ENCODE measurements at regions not wholly inside any gene's neighbourhood (a gene's known extent, or its start where the extent isn't known, plus 50 kb on each side); places are given as distances from the start of the nearest gene placed in this dataset.

GRCh38 chr6:4327841-4328240 lies 192.5 kb upstream of the ECI2 start:
- H3K27ac Mint-ChIP-seq = no peak overlapping the region
- no peaks in the 10 kb centered on the region for H3K9me3 Mint-ChIP-seq
- ATAC-seq (replicated peaks in 1 of 2) (no peak), DNase-seq (no peak)
- no peak overlapping the region for H3K4me3 Mint-ChIP-seq
- no peaks in the 10 kb centered on the region for H3K4me1 Mint-ChIP-seq (ENCODE audit: low read depth)
- H3K36me3 Mint-ChIP-seq (ENCODE audit: insufficient read depth in 2 of 2) = no peaks in the 10 kb centered on the region
- peaks cover 14% of the 10 kb centered on the region for H3K27me3 Mint-ChIP-seq (ENCODE audit: low read depth)

- H3K27me3 Mint-ChIP-seq (ENCODE audit: low read depth) = peaks cover 28% of the 10 kb centered on the region
- no peak overlapping the region for H3K4me3 Mint-ChIP-seq
- H3K4me1 Mint-ChIP-seq (ENCODE audit: low read depth) = no peaks in the 10 kb centered on the region
- DNase-seq = no peak
- no peaks in the 10 kb centered on the region for H3K9me3 Mint-ChIP-seq
- H3K27ac Mint-ChIP-seq = no peak overlapping the region
- H3K36me3 Mint-ChIP-seq (ENCODE audit: insufficient read depth in 2 of 2) = no peaks in the 10 kb centered on the region
- ATAC-seq (replicated peaks in 1 of 2) = no peak
Measured at GRCh38 chr6:4324746-4325145, 189.4 kb upstream of the ECI2 start.

GRCh38 chr6:4323322-4323721 lies 187.9 kb upstream of the ECI2 start:
- no peak overlapping the region for H3K27ac Mint-ChIP-seq
- DNase-seq = no peak

DNA sequence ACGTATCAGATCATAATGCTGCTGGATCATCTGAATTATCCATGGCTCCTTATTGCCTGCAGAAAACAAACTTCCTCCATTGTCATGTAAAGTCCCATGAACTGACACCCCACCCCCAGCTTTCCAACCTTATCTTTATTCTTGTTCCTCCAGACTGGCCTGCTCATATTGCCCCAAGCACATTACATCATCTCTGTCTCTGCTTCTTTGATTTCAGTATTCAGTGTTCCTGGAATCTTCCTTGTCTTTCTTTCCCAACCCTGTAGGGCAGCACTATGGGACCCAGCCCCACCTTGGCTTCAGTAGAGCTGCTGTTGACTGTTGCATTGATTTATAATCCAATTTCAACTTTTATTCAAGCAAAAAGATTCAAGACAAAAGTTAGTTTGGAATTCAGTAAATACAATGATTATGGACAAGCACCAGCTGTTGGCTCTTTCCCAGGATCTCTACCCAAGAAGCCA lies 187.5 kb upstream of the ECI2 start:
- Mint-ChIP-seq H3K36me3 (ENCODE audit: insufficient read depth in 2 of 2) (no peaks in the 10 kb centered on the region), H3K27me3 (ENCODE audit: low read depth) (peaks cover 38% of the 10 kb centered on the region), H3K4me1 (ENCODE audit: low read depth) (no peaks in the 10 kb centered on the region), H3K4me3 (no peak overlapping the region), H3K27ac (no peak overlapping the region), H3K9me3 (no peaks in the 10 kb centered on the region)
- DNase-seq (no peak), ATAC-seq (replicated peaks in 1 of 2) (no peak)

More at GRCh38 chr6:4323322-4323721, 187.9 kb upstream of the ECI2 start:
- no peak for ATAC-seq (replicated peaks in 1 of 2)
- H3K27me3 Mint-ChIP-seq (ENCODE audit: low read depth) = peaks cover 34% of the 10 kb centered on the region
- no peak overlapping the region for H3K4me3 Mint-ChIP-seq
- no peaks in the 10 kb centered on the region for H3K9me3 Mint-ChIP-seq
- H3K4me1 Mint-ChIP-seq (ENCODE audit: low read depth) = no peaks in the 10 kb centered on the region
- H3K36me3 Mint-ChIP-seq (ENCODE audit: insufficient read depth in 2 of 2) = no peaks in the 10 kb centered on the region

GRCh38 chr6:4322134-4322845 lies 186.9 kb upstream of the ECI2 start:
- no peaks in the 10 kb centered on the region for H3K36me3 Mint-ChIP-seq (ENCODE audit: insufficient read depth in 2 of 2)
- no peak for ATAC-seq (replicated peaks in 1 of 2)
- H3K27me3 Mint-ChIP-seq (ENCODE audit: low read depth) = peaks cover 41% of the 10 kb centered on the region
- H3K9me3 Mint-ChIP-seq = no peaks in the 10 kb centered on the region
- no peak overlapping the region for H3K4me3 Mint-ChIP-seq
- H3K4me1 Mint-ChIP-seq (ENCODE audit: low read depth) = no peaks in the 10 kb centered on the region
- H3K27ac Mint-ChIP-seq = no peak overlapping the region
- no peak for DNase-seq

DNA sequence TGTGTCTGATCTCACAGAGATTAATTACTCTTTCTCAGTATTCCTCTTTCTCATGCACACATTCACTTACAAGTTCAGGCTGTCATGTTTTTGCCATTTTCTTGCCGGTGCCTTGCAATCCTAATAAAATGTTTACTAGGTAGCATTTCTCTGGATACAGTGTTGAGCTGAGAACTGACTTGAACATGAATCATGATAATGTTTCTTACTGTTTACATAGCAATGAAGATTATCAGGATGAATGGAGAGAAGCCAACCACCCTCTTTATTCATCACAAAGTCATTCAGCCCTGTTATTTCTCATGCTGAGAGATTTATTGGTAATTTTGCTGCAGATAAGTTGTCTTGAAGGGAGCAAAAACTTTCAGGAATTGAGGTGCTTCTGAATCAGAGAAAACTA lies 185.5 kb upstream of the ECI2 start:
- H3K4me3 Mint-ChIP-seq = no peak overlapping the region
- H3K9me3 Mint-ChIP-seq = no peaks in the 10 kb centered on the region
- DNase-seq (no peak), ATAC-seq (replicated peaks in 1 of 2) (no peak)
- H3K27me3 Mint-ChIP-seq (ENCODE audit: low read depth) = peaks cover 39% of the 10 kb centered on the region
- no peaks in the 10 kb centered on the region for H3K4me1 Mint-ChIP-seq (ENCODE audit: low read depth)
- no peak overlapping the region for H3K27ac Mint-ChIP-seq
- no peaks in the 10 kb centered on the region for H3K36me3 Mint-ChIP-seq (ENCODE audit: insufficient read depth in 2 of 2)

GRCh38 chr6:4319981-4320683 lies 184.8 kb upstream of the ECI2 start:
- no peak overlapping the region for H3K4me3 Mint-ChIP-seq
- no peak for DNase-seq
- no peak overlapping the region for H3K27ac Mint-ChIP-seq
- no peaks in the 10 kb centered on the region for H3K36me3 Mint-ChIP-seq (ENCODE audit: insufficient read depth in 2 of 2)
- ATAC-seq (replicated peaks in 1 of 2) = no peak
- H3K27me3 Mint-ChIP-seq (ENCODE audit: low read depth) = peaks cover 42% of the 10 kb centered on the region
- H3K9me3 Mint-ChIP-seq = peaks cover 0 to 2% of the 10 kb centered on the region in 2 donors
- no peaks in the 10 kb centered on the region for H3K4me1 Mint-ChIP-seq (ENCODE audit: low read depth)

- no peaks in the 10 kb centered on the region for H3K36me3 Mint-ChIP-seq (ENCODE audit: insufficient read depth in 2 of 2)
- H3K4me1 Mint-ChIP-seq (ENCODE audit: low read depth) = no peaks in the 10 kb centered on the region
- H3K9me3 Mint-ChIP-seq = peaks cover 0 to 4% of the 10 kb centered on the region in 2 donors
- DNase-seq (no peak), ATAC-seq (replicated peaks in 1 of 2) (no peak)
- no peak overlapping the region for H3K4me3 Mint-ChIP-seq
- H3K27me3 Mint-ChIP-seq (ENCODE audit: low read depth) = peaks cover 38% of the 10 kb centered on the region
- no peak overlapping the region for H3K27ac Mint-ChIP-seq
Measured at GRCh38 chr6:4318321-4318720, 182.9 kb upstream of the ECI2 start.

DNA sequence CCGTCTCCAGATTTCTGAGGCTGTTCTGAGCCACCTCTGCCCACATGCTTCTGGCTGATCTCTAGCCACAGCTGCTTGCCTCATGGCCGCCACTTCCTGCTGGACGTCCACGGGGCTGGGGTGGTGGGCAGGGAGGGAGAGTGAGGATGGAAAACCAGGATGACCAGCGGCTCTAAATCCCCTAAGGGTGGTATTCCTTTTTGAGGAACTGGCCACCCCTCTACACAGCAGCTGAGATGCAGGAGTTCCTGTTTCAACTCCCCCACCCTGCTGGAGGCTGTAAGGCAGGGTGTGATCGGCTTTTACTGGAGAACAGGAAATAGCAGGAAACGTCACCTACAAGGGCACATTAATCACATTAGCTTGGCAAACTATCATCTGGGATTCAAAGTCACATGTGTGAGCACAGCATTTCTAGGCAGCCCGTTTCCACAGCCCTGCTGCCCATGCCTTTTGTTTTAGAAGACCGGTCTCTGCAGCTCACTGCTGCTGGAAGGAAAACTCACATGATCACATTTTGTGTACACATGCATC lies 181.6 kb upstream of the ECI2 start:
- Mint-ChIP-seq H3K36me3 (ENCODE audit: insufficient read depth in 2 of 2) (peaks cover 3 to 8% of the 10 kb centered on the region in 2 donors), H3K27ac (no peak overlapping the region), H3K4me1 (ENCODE audit: low read depth) (no peaks in the 10 kb centered on the region), H3K4me3 (no peak overlapping the region), H3K9me3 (peaks cover 4 to 7% of the 10 kb centered on the region in 2 donors), H3K27me3 (ENCODE audit: low read depth) (peaks cover 27% of the 10 kb centered on the region)
- DNase-seq (no peak), ATAC-seq (replicated peaks in 1 of 2) (no peak)

DNA sequence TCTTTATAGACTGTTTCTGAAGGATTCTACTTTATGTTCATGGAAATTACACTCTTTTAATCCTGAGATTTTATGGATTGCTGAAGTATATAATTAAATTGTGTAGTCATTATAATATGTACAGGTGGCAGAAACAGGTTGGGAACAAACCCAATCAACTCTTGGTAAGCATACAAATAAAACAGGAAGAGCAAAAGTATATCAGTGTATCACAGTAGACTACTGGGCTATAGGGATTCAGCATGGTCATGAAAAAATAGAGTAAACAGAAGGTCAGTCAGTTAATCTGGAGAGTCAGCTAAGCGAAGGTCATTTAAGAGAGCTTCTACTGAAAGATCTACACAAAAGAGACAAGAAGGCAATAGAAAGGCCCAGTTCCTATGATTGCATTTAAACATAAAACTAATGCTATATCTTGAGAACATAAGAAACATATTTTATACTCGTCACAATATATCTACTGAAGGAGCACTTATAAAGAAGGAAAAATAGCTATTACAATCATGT lies 178.9 kb upstream of the ECI2 start:
- no peak overlapping the region for H3K4me3 Mint-ChIP-seq
- H3K27ac Mint-ChIP-seq = no peak overlapping the region
- no peak for ATAC-seq (replicated peaks in 1 of 2)
- no peak for DNase-seq
- peaks cover 10 to 11% of the 10 kb centered on the region in 2 donors for H3K36me3 Mint-ChIP-seq (ENCODE audit: insufficient read depth in 2 of 2)
- H3K9me3 Mint-ChIP-seq = peaks cover 10 to 12% of the 10 kb centered on the region in 2 donors
- no peaks in the 10 kb centered on the region for H3K4me1 Mint-ChIP-seq (ENCODE audit: low read depth)
- H3K27me3 Mint-ChIP-seq (ENCODE audit: low read depth) = peaks cover 20% of the 10 kb centered on the region

DNA sequence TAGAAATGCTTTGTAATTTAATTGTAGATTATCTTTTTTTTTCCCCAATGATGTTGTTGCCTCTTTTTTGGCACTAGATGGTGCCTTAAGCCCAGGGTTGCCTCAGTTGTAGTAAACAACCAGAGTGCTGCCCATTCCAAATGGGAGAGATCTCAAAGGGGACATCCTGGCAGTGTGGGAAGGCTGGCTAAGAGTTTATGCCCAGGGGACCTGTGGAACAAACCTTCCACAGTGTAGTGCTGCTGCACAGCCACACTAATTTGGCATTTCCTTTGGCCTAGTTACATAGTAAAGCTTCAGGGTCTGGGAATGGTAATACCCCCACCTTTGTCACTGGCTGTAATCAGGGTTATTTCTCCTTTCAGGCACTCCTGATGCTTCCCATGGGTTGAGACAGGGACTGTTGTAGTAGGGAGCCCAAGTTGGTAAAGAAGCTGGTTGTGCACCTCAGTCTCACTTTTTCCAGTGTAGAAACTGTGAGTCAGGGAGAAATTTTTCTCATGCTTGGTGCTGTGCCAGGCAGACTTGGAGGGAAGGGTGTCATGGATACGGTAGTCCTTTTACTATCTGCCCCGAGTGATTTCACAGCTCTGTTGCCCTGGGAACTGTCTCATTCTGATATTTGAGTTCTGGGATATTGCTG lies 177.8 kb upstream of the ECI2 start:
- DNase-seq (no peak), ATAC-seq (replicated peaks in 1 of 2) (no peak)
- Mint-ChIP-seq H3K27me3 (ENCODE audit: low read depth) (peaks cover 12% of the 10 kb centered on the region), H3K9me3 (peaks cover 10 to 12% of the 10 kb centered on the region in 2 donors), H3K36me3 (ENCODE audit: insufficient read depth in 2 of 2) (peaks cover 10 to 11% of the 10 kb centered on the region in 2 donors), H3K4me1 (ENCODE audit: low read depth) (no peaks in the 10 kb centered on the region), H3K4me3 (no peak overlapping the region), H3K27ac (no peak overlapping the region)

DNA sequence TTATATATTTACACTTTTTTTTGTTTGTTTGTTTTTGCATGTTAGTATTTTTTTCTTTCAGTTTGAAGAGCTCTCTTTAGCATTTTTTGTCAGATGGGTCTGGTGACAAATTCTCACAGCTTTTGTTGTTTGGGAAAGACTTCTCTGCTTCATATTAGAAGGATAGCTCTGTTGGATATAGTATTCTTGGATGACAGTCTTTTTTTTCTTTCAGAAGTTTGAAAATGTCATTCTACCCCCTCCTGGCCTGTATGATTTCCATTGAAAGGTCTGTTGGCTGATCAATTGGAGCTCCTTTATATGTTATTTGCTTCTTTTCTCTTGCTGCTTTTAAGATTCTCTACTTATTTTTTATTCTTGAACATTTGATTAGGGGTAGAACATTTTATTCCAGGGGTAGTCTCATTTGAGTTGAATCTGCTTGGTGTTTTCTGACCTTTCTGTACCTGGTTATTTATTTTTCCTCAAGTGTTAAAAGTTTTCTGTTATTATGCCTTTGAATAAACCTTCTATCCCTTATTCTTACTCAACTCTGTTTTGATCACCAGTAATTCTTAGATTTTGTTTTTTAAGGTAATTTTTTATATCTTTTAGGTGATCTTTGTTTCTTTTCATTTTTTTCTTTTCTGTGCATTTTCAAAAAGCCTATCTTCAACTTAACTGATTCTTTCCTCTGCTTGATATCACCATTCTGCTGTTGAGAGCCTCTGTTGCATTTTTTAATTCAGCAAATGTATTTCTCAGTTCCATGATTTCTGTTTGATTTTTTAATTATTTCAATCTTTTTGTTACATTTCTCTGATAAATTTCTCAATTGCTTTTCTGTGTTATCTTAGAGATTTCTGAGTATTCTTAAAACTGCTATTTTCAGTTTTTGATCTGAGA lies 176.8 kb upstream of the ECI2 start:
- H3K36me3 Mint-ChIP-seq (ENCODE audit: insufficient read depth in 2 of 2) = peaks cover 10 to 11% of the 10 kb centered on the region in 2 donors
- H3K27ac Mint-ChIP-seq = no peak overlapping the region

More for the DNA sequence above, 176.8 kb upstream of the ECI2 start:
- no peaks in the 10 kb centered on the region for H3K4me1 Mint-ChIP-seq (ENCODE audit: low read depth)
- peaks cover 10 to 16% of the 10 kb centered on the region in 2 donors for H3K9me3 Mint-ChIP-seq
- peaks cover 11% of the 10 kb centered on the region for H3K27me3 Mint-ChIP-seq (ENCODE audit: low read depth)
- H3K4me3 Mint-ChIP-seq = no peak overlapping the region
- no peak for DNase-seq
- ATAC-seq (replicated peaks in 1 of 2) = no peak

All from activated T-cell treated with anti-CD3 and anti-CD28 coated beads, Interleukin-2, amount 50 U/mL, for 72 hours (primary cell).